Breast epithelium (tissue), 4 donors: ENCODE measurements at regions not wholly inside any gene's neighbourhood (a gene's known extent, or its start where the extent isn't known, plus 50 kb on each side); places are given as distances from the start of the nearest gene placed in this dataset.

Experiments used
- DNase-seq, 2 donors: peaks; one replicate each; pipeline ENCODE4 v3.0.0-alpha.2; 2019; ENCODE audit warnings: low spot score in 2 of 2
- H3K27ac ChIP-seq, 2 donors: fragments of 200-600 bp; sonication (generic) in 1 of 2; one replicate each; pipeline ENCODE4 v1.5.1; 2016 to 2019; ENCODE audit warnings: mild to moderate bottlenecking in 1 of 2
- H3K27me3 ChIP-seq, 2 donors: fragments of 200-600 bp; sonication (generic) in 1 of 2; one replicate each; pipeline versions ENCODE4 v1.5.1 to v1.6.0; 2017 to 2019; ENCODE audit warnings: control low read depth in 1 of 2, mild to moderate bottlenecking in 1 of 2
- H3K36me3 ChIP-seq: fragments of 200-600 bp; one replicate; pipeline ENCODE4 v1.5.1; 2019
- H3K4me1 ChIP-seq, 2 donors: fragments of 200-600 bp; sonication (generic); one replicate each; pipeline ENCODE4 v1.5.1; 2016 to 2019; ENCODE audit warnings: control low read depth in 1 of 2
- H3K4me3 ChIP-seq, 3 donors: fragments of 200-600 bp; sonication (generic); 1 replicate in 2 of 3; 2 replicates in 1 of 3; pipeline ENCODE4 v1.5.1; 2016 to 2019; ENCODE audit warnings: mild to moderate bottlenecking in 3 of 3, moderate library complexity in 2 of 3
- H3K9me3 ChIP-seq, 2 donors: fragments of 200-600 bp; sonication (generic) in 1 of 2; one replicate each; pipeline ENCODE4 v1.5.1; 2016 to 2019; ENCODE audit warnings: control low read depth in 1 of 2
- CTCF ChIP-seq, 3 donors: fragments of 450-650 bp; IDR thresholded peaks; one replicate each; pipeline ENCODE4 v1.5.1; 2016 to 2017; ENCODE audit warnings: antibody characterized with exemption in 3 of 3, mild to moderate bottlenecking in 3 of 3, moderate library complexity in 3 of 3
- POLR2A ChIP-seq: fragments of 450-650 bp; IDR thresholded peaks from one replicate; pipeline ENCODE4 v1.6.1; 2016; ENCODE audit warnings: antibody characterized with exemption, mild to moderate bottlenecking, moderate library complexity
- POLR2AphosphoS5 ChIP-seq, 3 donors: sonication (generic); formaldehyde crosslinking; IDR thresholded peaks; one replicate each; pipeline ENCODE4 v1.6.1; 2017; ENCODE audit warnings: antibody characterized with exemption in 3 of 3
- intact Hi-C: fragments of 100-400 bp; cut with DNase I; formaldehyde crosslinking; loops from one replicate; pipeline ENCODE4 v1.15.1; 2023; ENCODE audit warnings: low total_unique reads

DNA sequence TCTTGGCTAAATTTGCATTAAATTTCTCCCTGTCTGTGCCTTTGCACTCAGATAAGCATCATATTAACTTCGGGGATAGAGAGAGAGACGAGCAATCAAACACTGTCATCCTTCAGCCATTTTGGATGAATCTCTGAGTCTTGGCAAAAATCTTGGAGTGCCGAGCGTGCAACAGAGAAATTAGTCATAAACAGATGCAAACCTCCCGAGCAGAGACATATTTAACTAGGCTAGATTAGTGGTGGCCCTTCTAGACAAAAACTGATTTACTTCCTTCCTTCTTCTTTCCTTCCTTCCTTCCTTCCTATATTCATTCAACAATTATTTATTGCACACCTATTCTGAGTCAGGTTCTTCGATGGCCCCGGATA, 114.4 kb upstream of the BLID start:
- H3K27me3 ChIP-seq = no peaks in the 10 kb centered on the region
- intact Hi-C loops = no loop called here
- H3K9me3 ChIP-seq = no peaks in the 10 kb centered on the region
- no peak overlapping the region for H3K4me3 ChIP-seq
- DNase-seq = no peak
- no peaks in the 10 kb centered on the region for H3K4me1 ChIP-seq
- H3K27ac ChIP-seq = no peak overlapping the region
- TF ChIP-seq POLR2AphosphoS5 (IDR thresholded peaks at IDR 0.05) (no peak), POLR2A (no peak), CTCF (IDR thresholded peaks at IDR 0.05) (no peak)
- no peaks in the 10 kb centered on the region for H3K36me3 ChIP-seq

DNA sequence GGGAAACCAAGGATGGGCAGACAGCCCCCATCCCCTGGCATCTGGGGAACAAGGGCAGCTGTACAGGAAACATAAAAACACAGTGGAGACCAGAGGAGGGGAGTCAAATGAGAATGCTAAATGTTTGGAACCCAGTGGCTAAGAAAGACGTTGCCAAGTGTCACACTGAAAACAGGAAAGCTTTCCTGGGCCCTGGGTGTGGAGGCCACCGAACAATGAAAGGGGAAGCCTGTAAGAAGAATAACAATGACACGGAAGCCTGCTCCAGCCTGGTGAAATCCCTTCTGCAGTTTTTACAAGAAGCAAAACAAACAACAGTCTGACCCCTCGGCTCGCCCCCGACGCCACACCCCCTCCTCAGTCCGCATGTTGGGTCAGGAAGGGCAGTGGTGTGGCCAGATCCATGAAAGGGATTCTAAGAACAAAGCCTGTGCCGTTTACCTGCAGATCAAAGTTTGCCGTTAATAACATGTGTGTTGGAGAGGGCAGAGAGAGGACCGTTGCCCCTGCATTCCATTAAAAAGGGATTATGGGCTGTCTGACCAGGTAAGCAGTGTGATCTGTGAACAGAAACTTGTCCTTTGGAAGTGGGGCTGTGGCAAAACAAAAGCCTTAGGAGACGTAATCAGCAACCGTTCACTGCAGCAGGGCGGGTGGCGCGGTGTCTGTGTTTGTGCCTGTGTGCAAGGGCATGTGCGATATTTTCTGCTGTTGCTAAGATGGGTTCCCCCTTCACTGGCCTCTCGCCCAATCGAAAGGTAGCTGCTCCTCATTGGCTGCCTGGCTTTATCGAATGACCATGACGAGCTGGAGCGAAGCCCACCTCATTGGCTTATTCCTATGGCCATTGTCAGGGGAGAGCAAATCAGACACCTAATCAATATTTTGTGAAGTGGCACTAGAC, 113.7 kb upstream of the BLID start:
- no peaks in the 10 kb centered on the region for H3K27me3 ChIP-seq
- no peak for DNase-seq
- intact Hi-C loops = no loop called here
- H3K36me3 ChIP-seq = no peaks in the 10 kb centered on the region
- H3K27ac ChIP-seq = no peak overlapping the region
- H3K9me3 ChIP-seq = no peaks in the 10 kb centered on the region
- no peaks in the 10 kb centered on the region for H3K4me1 ChIP-seq
- H3K4me3 ChIP-seq = peak overlapping the region in 1 of 3 donors; percentile 7
- TF ChIP-seq CTCF (IDR thresholded peaks at IDR 0.05) (no peak), POLR2AphosphoS5 (IDR thresholded peaks at IDR 0.05) (no peak), POLR2A (no peak)

GRCh38 chr11:122229078-122229477, 113.1 kb upstream of the BLID start:
- no peaks in the 10 kb centered on the region for H3K4me1 ChIP-seq
- no peak overlapping the region for H3K4me3 ChIP-seq
- no peak for DNase-seq
- no peak overlapping the region for H3K27ac ChIP-seq
- no peaks in the 10 kb centered on the region for H3K36me3 ChIP-seq
- intact Hi-C loops = no loop called here
- H3K27me3 ChIP-seq = no peaks in the 10 kb centered on the region
- no peaks in the 10 kb centered on the region for H3K9me3 ChIP-seq
- no peak for TF ChIP-seq POLR2AphosphoS5 (IDR thresholded peaks at IDR 0.05)
- TF ChIP-seq CTCF (IDR thresholded peaks at IDR 0.05) = no peak
- no peak for TF ChIP-seq POLR2A

DNA sequence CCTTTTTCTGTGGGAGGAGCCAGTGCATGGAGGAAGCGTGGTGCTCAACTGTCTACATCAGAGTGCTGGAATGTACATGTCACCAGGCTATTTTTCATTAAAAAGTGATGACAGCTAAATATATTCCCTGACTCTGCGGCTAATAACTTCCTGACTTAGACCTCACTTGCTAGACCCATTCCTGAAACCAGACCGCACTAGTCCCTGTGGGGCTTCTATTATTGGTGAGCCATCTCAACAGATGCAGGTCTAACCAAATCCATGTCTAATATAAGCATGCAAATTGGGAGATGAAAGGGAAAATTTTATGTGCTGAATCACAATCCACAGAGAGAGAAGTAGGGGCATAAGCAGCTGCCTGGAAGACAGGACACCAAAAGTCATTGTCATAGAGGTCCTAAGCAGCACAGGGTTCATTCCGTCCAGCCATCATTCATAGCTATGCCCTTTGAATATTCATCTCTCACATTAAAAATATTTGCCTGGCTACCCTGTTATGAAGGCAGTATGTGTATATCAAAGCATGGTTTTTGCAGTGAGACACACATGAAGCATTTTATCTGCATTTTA, 110.9 kb upstream of the BLID start:
- H3K27ac ChIP-seq = no peak overlapping the region
- intact Hi-C loops = no loop called here

More for the DNA sequence above, 110.9 kb upstream of the BLID start:
- Histone ChIP-seq H3K4me3 (no peak overlapping the region), H3K4me1 (no peaks in the 10 kb centered on the region), H3K36me3 (no peaks in the 10 kb centered on the region), H3K9me3 (no peaks in the 10 kb centered on the region), H3K27me3 (no peaks in the 10 kb centered on the region)
- TF ChIP-seq POLR2AphosphoS5 (IDR thresholded peaks at IDR 0.05) (no peak), CTCF (IDR thresholded peaks at IDR 0.05) (no peak), POLR2A (no peak)
- no peak for DNase-seq
